NCI-H187 (cell line): ENCODE measurements at regions not wholly inside any gene's neighbourhood (a gene's known extent, or its start where the extent isn't known, plus 50 kb on each side); places are given as distances from the start of the nearest gene placed in this dataset.

ENCODE experiments used
- DNase-seq, 2 experiments: peaks; one replicate each; lab custom pipeline; 2025; lab: John Stamatoyannopoulos, UW

GRCh38 chr17:72390675-72391508 lies 270.1 kb downstream of the SOX9 start:
- DNase-seq = no peak

DNA sequence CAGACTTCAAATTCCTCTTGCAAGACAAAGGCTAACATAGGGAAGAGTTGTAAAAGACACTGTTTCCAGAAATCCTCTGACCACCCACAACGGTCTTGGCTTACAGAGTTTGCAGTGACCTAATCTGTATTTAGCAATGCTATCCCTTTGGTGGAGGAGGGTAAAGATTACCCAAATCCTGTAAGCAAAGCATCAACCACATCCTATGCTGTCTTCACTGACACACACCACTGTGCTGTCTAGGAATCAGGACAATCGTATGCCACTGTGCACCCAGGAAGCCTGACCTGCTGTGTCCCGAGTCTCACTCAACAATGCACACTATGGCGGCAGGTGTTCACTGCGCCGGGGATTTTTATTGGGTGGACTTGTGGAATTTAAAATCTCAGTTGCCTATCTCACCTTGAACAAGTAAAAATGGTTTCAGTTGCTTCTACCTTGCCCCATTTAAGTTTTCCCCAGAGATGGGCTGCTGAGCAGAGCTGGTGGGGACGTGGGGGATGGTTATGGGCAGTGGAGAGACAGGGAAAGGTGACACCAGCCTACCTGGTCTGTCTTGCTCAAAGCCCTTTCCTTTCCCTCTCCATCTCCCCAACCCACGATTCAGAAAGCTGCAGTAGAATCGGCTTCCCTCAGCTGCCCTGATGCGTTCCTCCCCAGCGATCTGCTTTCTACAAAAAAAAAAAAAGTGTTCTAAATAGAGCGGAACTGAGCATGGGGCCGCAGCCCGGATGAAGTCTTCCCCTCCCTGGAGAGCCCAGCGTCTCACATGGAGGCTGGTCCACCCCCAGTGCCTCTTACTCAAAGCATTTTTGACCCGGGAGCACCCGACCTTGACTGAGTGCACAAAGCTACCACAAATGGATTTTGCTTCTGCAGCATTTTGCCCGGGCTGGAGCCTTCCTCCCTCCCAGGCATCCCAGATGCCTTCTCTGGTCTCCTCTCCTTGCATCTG lies 271.5 kb downstream of the SOX9 start:
- peak; percentile 82 to 93 for DNase-seq

GRCh38 chr17:72393553-72393952 lies 272.7 kb downstream of the SOX9 start:
- no peak for DNase-seq

DNA sequence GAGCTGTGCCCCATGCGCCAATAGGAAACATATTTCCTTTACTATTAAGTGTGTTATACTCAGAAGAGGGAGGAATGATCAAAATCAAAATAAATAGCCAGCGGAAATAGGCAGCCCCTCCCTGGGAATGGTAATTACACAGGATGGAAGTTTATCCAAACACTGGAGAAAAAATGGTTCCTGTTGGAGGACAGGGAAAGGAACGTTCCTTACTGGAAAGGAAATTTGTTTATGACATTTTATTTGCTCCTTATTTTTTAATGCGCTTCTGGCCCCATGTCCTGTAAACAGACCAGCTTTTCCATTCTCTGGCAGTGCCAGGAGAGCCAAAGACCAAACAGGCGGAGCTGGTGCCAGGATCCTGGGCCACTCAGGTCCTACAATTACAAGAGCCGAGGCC lies 273.7 kb downstream of the SOX9 start:
- no peak for DNase-seq

DNA sequence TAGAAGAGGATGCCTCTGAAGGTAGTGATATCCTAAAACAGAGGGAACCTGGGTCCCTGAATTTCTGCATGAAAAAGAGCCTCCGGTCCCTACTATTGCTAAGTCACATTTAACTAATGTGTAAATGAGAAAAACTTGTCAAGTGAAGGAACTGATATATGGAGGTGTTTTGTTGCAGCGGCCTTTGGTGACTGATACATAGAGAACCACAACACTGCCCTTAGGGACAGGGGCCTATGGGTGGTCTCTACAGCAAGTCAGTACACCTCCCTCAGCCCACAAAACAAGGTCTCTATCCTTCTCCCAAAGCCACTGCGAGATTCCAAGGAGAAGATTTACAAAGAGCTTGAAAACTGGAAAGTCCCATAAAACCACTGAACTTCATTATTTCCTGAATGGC lies 275.3 kb downstream of the SOX9 start:
- no peak for DNase-seq

DNA sequence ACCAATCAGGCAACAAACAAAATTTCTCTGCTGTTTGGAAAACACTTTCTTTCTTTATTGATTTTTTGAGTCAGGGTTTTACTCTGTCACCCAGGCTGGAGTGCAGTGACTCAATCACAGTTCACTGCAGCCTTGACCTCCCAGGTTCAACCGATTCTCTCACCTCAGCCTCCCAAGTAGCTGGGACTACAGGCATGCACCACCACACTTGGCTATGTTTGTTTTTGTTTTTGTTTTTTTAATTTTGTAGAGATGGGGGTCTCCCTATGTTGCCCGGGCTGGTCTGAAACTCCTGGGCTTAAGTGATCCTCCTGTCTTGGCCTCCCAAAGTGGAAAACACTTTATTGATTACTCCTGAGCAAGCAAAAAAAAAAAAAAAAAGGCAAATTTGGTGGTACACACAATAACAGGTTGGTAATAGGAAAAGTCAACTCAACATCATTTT lies 276.4 kb downstream of the SOX9 start:
- DNase-seq = no peak

DNA sequence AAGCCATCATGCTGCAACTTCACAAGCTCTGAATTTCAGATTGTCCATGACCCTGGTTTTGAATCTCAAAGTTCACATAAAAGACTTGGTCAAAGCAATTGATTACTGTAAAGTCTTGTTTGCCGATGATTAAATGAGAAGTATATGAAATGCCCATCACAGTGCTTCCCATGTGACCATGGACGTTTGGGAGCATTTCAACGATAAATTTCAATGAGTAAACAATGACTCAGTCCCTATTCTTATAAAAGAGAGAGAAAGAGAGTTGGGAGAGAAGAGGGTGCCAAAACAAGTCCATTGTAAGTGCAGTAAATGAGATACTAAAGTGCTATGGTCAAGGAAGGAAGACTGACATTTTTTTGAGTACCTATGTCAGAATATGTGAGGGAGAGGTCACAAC lies 276.9 kb downstream of the SOX9 start:
- no peak for DNase-seq

DNA sequence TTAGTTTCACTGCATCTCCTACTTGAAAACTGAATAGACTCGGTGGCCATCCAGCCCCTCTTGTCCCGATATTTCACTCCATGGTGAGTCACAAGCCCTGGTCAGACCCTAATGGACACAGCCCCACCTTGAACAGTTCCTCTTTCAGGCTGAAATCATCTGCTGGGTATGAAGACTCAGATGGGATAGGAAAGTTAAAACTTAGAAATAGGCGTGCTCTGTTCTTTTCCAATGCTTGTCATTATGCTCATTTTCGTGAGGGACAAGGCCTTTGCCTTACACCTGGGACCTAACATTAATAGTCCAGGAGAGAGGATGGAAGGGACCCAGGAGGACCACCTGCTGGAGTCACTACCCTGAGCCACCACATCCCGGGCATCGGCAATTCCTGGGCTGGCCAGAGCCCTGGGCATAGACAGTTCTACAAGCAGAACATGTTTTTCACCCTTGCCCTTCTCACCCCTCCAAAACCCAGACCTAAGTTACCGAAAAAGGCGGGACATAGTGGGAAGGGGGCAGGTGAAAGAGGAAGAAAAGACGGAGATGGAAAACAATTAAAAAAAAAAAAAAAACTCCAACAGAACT lies 278.3 kb downstream of the SOX9 start:
- no peak for DNase-seq

- no peak for DNase-seq
Measured at GRCh38 chr17:72399608-72400487, 279.0 kb downstream of the SOX9 start.

DNA sequence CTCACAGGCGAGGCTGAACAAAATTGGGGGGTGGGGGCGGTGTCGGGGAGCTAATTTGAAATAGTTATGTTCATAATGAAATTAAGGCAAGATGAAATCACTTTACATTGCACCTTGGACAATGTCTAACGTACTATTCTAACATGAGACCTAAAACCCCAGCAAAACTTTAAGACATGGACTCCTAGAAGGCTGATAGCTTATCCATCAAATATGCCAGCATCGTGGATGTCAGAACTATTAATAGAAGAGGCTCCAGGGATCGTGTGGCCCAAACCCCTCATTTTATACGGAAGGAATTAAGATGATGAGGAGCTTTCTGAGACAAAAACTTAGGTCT lies 279.6 kb downstream of the SOX9 start:
- no peak for DNase-seq

DNA sequence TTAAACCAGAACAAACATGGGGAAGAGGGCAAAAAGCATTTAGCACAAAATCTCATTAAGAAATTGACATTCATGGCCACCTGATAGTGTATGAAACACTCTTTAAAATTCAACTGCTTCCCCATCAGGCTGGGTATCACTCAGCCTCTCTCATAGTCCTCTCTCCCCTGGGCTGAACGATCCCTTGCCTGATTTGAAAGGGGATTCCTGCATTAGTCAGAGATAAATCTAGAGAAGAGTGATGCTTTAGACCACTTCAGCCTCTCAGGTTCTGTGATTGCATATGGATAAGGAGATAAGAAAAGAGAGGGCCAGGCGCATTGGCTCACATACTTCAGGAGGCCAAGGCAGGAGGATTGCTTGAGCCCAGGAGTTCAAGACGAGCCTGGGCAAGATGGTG lies 280.0 kb downstream of the SOX9 start:
- peak in 1 of 2 experiments; percentile 33 for DNase-seq

- DNase-seq = no peak
Measured at GRCh38 chr17:72401883-72402726, 281.3 kb downstream of the SOX9 start.

DNA sequence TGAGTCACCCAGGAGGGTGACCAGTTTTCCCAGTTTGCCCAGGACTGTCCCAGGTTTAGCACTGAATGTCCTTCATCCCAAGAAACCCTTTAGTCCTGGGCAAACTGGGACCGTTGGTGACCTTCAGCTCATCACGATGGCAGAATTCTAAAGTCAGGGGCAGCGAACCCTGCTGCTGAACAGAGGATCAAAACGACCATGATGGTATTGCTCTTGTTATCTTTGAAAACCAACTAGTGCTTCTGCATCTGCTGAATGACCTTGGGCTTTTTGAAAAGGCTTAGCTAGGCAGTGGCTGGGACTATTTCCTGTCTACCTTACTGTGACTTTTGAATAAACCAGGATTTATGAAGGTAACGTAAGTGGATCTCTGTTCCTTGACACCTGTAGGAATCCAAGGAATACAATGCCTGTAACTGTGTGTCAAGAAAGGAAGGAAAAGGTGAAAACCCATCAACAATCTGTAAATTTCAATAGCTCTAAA lies 281.9 kb downstream of the SOX9 start:
- no peak for DNase-seq

GRCh38 chr17:72403713-72404209 lies 282.9 kb downstream of the SOX9 start:
- no peak for DNase-seq

DNA sequence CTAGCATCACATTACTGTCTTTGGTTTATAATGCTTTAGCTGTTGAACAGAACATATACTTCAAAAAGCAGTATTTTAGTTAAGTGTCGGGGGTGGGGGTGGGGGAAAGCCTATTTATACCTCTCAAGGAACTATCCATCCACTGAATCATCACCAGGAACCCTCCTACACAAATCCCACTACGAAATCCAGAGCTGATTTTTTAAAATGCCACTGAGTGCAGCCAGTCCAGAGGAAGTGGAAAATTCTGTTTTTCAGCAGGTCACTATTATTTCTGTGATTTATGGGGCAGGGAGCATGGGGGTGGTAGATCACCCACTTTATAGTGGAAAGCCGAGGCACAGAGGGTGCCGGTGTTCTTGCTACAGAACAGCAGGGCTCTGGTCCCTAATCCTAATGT lies 284.1 kb downstream of the SOX9 start:
- no peak for DNase-seq

DNA sequence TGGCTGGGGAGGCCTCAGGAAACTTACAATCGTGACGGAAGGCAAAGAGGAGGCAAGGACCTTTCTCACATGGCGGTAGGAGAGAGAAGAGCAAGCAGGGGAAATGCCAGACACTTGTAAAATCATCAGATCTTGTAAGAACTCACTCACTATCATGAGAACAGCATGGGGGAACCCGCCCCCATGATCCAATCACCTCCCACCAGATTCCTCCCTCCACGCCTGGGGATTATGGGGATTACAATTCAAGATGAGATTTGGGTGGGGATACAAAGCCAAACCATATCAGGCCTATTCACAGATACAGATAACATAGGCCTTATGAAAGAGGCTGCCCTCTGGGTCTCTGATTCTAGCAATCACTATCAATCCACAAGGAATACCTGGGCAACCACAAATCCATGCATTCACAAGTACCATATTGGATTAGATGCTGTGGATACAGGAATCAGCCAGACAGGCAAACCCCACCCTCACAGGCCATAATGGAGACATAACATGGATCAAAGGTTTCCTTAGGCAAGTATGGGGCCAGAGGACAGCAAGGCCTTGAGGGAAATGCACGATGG lies 284.9 kb downstream of the SOX9 start:
- no peak for DNase-seq

DNA sequence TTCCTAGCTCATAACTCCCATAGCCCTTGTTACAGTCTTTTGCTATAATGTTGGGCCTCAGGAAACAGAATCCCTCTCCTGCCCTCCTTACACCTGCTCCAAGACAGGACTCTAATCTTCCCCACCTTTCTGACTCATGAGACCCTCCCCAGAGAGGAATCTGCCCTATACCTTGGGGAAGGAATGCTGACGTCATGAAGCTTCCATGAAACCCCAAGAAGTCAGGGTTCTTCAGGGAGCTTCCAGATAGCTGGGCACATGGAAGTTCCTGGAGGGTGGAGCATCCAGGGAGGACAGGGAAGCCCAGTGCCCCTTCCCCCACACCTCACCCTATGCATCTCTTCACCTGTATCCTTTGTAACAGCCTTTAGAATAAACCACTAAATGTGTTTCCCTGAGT lies 285.7 kb downstream of the SOX9 start:
- DNase-seq = no peak

- DNase-seq = peak; percentile 18 to 54
Measured at GRCh38 chr17:72407336-72407909, 286.6 kb downstream of the SOX9 start.

DNA sequence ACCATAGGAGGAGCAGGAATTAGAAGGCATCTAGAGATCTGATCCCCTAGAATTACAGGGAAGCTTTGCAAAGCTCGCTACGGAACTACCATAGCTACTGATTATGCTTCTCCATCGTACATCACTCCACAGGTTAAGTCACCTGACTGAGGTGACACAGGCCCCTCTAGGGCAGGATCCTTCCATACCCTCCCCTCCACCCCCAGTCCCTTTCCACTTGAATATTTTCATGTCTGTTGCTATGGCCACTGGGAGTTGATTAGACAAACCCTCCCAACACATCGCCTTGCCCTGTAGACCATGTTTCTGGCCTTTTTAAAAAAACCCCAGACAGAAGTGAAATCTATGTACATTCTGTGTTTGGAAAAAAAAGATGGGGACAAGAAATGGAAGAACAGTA lies 287.1 kb downstream of the SOX9 start:
- DNase-seq = no peak

GRCh38 chr17:72408641-72409040 lies 287.8 kb downstream of the SOX9 start:
- DNase-seq = no peak
